NCI-H510A (cell line): ENCODE measurements at regions not wholly inside any gene's neighbourhood (a gene's known extent, or its start where the extent isn't known, plus 50 kb on each side); places are given as distances from the start of the nearest gene placed in this dataset.

Experiments
- DNase-seq: peaks from one replicate; lab custom pipeline; 2025; lab: John Stamatoyannopoulos, UW

GRCh38 chr2:41913921-41914609 lies 133.8 kb upstream of the PKDCC start:
- DNase-seq, result no peak

GRCh38 chr2:41914936-41915335 lies 132.9 kb upstream of the PKDCC start:
- no peak for DNase-seq

DNA sequence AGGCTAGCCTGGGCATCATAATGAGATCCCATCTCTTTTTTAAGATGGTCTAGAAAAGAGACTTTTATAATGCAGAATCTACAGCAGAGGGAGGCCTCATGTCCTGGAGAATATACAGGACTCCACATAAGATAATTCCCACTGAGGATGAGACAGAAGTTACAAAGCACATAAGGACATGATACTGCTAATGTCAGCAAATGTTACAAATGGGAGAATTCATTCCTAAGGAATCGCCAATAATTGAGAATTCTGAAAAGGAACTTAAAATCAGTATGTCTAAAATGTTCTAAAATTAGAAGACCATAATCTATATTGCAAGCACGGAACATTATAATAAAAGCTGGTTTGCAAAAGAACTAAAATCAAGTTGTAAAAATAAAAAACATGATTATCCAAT lies 131.6 kb upstream of the PKDCC start:
- DNase-seq, result no peak

DNA sequence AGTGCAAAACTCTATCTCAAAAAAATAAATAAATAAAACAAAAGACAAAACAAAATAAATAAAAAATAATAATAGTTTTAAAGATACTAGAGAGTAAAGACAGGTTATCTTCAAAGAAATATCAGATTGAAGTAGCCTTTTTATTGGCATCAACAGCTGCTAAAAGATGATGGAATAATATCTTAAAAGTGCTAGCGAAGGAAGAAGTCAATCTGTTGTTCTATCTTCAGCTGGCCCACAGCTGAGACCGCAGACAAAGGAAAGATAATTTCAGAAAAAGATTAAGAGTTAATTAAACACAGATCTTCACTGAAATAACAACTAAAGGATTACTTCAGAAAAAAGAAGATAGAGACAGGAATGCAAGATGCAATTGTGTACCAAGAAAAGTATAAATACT lies 130.2 kb upstream of the PKDCC start:
- no peak for DNase-seq

DNA sequence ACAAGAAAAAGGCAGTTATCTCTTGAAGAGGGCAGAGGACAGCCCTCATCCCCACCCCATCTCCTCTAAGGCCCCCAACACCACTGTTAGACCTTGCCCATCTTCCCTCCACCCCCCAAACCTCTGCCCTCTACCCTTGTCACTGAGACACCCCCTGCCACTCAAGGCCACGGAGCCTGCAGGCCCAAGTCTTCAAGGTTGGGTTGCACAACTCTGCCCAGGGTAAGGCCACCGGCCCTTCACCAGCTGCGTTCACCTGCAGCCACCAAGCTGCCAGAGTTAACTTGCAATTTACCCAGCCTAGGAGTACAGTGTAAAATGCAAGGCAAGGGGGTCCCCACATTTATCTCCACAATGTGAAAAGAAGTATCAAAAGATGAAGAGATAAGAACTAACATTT lies 128.7 kb upstream of the PKDCC start:
- no peak for DNase-seq

- no peak for DNase-seq
Observed at GRCh38 chr2:41920181-41920580, 127.6 kb upstream of the PKDCC start.

DNA sequence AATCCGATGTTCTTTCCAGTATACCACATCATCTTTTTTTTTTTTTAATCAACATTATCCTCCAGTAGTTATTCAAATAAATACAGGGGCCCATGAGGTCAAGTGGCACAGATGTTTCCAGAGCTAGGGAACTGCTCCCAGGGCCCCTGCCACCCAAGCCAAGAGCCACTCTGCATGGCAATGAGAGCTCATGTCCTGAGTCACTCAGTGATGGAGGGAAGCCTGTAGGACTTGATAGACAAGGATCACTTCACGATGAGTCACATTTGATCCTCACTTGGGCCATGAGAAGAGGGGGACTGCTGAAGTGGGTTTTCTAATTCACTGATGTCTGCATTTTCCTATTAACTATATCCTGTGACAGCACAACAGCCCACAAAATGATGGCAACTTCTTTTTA lies 127.0 kb upstream of the PKDCC start:
- no peak for DNase-seq

DNA sequence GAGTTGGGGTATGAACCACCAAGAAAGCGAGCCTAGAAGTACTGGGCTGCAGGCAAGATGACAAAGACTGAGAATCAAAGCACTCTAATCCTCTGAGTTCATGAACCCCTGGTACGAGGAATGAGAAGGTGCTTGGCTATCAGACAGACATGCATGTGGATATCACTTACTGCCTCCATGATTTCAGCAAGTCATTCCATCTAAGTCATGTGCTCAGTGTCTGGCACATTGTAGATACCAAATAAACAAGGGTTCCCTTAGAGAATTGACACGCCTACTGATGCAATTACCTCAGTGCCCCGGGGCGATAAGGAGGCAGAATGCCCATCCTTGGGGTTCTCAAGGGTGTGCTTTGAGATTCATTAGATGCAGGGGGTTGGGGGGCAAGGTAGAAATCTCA lies 125.6 kb upstream of the PKDCC start:
- no peak for DNase-seq

GRCh38 chr2:41923156-41923786 lies 124.5 kb upstream of the PKDCC start:
- no peak for DNase-seq

- DNase-seq, result no peak
Observed at GRCh38 chr2:41924024-41924423, 123.8 kb upstream of the PKDCC start.

- DNase-seq, result no peak
Observed at GRCh38 chr2:41924709-41925408, 123.0 kb upstream of the PKDCC start.

DNA sequence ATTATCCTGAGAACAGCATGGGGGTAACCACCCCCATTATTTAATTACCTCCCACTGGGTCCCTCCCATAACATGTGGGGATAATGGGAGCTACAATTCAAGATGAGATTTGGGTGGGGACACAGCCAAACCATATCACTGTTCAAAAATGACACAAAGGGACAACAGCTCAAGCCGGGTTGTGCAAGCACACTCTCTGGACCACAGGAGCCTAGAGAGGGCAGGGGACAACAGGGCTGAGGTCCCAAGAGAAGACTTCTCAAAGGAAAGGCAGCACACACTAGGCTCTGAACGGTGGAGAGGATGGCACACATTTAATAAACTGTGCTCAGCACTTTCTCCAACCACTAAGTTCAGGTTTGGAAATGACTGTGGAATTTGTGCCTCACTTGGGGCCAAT lies 122.1 kb upstream of the PKDCC start:
- no peak for DNase-seq

DNA sequence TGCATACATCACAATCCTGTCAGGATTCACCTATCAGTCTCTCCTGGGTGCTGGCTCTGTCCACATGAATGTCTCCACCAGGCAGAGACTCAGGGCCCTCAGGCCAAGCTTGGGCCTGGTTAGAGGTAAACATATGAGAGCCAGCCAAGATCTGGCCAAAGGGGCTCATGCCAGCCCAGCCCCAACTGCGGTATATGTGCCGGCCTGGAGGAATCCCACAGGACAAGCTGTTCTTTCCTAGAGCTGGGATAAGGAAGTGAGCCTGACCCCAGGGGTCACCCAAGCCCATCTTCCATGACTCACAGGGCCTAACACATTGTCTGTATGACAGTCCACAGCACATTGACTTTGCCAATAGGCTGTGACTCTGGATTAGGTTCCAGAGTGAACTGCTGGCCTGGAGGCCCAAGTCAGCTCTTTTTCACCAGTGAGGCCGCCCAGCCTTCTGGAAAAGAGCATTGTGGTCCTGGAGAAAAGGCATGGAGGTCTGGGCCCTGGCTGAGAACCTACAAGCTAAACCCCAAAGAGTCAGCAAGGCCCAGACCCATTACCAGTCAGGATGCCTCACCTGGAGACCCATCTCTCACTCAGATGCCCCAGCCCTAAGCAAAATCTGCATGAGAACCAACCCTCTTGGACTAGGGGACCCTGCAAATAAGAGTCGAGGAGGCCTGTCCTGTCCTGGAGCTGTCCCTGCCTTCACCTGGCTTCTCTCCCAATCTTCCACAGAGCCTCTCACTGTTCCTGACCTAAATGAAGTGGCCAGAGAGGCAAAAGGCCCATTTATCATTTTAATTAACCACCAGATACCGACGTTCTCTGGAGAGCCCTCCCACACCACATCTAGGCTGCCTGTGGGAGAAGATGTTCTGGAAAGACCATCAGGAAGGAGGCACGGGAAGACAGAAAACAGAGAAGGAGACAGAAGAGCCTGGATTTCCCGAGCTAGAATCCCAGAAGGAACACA lies 120.9 kb upstream of the PKDCC start:
- DNase-seq, result no peak

GRCh38 chr2:41927581-41928264 lies 120.1 kb upstream of the PKDCC start:
- no peak for DNase-seq

- DNase-seq, result no peak
Observed at GRCh38 chr2:41928526-41928925, 119.3 kb upstream of the PKDCC start.

DNA sequence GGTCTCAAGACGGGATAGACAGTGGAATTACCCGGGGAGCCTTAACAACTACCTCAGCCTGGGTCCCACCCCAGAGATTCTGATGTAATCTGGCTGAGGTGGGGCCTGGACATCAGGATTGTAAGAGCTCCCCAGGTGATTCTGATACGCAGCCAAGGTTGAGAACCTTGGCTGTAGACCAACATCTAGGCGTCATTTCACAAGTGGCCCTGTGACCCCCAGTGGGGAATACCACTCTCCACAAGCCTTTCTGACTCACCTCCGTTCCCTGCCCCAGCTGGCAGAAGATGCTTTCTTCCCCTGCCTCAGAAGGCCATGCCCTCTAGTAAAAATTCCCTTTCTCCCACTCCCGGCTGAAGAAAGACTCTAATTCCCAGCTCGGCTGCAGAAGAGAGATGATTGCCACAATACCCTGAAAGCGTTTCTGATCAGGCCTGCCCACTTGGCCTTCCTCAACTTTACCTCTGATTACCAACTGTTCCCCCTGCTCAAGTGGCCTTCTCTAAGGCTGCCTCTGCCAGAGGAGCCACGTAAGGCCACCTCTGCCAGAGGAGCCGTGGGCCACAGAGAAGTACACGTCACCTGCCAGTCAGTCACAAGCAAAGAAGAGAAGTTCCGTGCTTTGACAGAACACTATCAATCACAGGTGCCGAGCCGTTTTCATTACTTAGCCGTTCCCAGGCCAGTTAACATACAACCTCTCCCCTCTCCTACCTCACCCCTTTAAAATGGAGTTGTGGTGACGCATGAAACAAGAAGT lies 116.8 kb upstream of the PKDCC start:
- DNase-seq, result no peak

DNA sequence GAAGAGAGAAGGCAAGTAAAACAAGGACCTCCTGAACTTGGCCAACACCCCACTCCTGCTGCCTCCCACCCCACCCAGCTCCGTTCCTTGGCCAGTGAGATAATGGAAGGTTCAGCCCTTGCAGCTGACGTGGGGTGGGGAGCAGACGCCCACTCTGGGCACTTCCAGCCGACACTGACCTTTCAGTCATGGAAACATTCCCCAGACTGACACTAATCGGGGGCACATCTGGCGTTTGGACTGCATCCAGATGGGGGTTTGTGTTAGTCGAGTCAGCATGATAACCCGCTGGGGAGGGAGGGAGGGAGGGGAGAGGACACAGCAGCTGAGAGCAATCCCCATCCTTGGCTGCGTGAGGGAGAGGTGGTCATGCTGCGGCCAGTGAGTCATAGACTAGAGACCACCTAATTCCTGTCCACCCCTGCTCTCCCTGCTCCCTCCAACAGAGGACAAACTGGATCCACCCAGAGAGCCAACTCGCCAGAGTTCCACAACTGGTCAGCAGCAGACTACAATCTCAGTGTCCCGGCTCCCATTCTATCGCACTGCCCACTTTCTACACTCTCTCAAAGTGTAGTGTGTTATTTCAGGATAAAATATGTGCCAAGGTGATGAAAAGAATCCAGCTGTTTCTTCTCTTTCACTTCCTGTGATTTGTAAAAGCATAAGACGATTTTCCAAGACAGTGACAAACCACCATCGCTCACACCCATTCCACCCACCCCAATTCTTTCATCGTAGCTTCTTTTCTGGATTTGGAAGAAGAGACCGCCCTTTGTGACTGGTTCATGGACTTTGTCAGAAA lies 115.4 kb upstream of the PKDCC start:
- no peak for DNase-seq

DNA sequence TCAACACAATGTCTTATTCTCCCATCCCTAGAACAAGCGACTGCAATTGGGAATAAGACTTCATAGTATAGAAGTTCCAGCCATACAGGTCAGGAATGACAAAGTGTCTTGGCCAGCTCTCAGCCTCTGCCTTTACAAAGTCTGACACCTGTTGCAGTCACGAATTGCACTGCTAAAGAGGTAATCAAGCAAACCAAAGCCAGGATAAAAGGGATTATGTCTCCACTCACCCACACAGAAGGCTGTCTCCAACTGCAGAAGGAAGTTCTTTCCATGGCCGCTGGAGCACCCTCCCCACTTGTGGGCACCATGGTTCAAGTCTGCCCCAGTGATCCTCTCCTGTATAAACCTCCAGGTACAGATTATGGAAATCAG lies 114.8 kb upstream of the PKDCC start:
- DNase-seq, result no peak

DNA sequence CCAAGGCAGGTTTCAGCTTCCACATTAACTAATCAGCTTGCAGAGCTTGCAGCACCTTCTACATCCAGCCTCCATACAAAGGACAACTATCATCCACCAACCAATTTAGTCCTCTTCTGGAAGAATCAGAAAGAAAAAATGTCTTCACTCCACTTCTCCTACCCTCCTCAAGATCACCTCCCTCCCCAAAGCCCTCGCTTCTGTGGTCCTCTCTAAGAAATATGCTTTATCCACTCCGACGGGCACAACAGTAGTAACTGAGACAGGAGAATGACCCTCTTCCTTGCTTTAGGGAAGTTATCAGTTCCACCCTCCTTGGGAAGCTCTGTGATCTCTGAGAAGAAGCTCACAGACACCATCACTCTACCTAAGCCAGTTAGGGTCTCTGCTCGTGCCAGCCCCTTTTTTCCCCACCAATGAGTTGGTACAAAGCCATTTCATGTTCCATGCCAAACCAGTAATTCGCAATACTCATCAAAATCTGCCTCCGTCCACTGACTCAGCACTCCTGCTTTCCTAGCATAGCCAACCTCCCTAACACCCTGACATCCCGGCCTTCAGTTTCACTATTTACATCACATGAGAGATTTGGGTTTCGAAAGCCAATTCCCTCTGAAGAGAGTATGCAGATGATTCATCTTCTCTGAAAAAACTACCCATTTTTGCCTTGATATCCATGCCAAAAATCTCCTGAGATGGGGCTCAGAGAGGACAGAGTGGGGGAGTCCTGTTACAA lies 114.1 kb upstream of the PKDCC start:
- DNase-seq, result no peak
